ENCODE measurements at regions not wholly inside any gene's neighbourhood (a gene's known extent, or its start where the extent isn't known, plus 50 kb on each side); places are given as distances from the start of the nearest gene placed in this dataset.

GRCh38 chr3:98644168-98644567 is 50.8 kb upstream of the CPOX start:
- TF ChIP-seq, protein P1, sequence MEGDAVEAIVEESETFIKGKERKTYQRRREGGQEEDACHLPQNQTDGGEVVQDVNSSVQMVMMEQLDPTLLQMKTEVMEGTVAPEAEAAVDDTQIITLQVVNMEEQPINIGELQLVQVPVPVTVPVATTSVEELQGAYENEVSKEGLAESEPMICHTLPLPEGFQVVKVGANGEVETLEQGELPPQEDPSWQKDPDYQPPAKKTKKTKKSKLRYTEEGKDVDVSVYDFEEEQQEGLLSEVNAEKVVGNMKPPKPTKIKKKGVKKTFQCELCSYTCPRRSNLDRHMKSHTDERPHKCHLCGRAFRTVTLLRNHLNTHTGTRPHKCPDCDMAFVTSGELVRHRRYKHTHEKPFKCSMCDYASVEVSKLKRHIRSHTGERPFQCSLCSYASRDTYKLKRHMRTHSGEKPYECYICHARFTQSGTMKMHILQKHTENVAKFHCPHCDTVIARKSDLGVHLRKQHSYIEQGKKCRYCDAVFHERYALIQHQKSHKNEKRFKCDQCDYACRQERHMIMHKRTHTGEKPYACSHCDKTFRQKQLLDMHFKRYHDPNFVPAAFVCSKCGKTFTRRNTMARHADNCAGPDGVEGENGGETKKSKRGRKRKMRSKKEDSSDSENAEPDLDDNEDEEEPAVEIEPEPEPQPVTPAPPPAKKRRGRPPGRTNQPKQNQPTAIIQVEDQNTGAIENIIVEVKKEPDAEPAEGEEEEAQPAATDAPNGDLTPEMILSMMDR (IDR thresholded peaks at IDR 0.05; ENCODE audit: low read length), result no peak
- no peak for TF ChIP-seq EZH2phosphoT487 (IDR thresholded peaks at IDR 0.05; ENCODE audit: low read length)
